ENCODE measurements at regions not wholly inside any gene's neighbourhood (a gene's known extent, or its start where the extent isn't known, plus 50 kb on each side); places are given as distances from the start of the nearest gene placed in this dataset.
A peak's percentile ranks its signal among the peaks of the same experiment; 100 is the strongest.
"Not testable (repeated sequence)": the region's sequence is repeated elsewhere in the genome, so short reads cannot be mapped to it uniquely, and the experiment has no call there.

DNA sequence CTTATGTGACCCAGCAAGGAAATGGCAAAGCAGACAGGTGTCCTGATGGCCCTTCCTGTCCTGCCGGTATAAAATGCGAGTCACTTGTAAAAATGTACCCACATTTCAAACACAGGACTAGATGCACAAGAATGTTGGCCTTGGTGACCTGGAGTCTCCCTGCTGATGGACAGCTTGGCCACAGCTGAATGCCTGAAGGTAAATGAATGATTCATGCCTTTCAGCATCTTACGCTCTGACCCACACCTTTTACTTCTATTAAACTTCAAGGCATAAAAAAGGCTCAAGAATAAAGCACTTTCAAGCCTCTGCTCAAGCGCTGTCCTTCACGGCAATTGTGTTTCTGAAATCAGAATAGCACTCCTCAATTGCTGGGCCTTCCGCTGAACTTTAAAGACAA lies 228.0 kb upstream of the SLCO3A1 start:
- DNase-seq = peak; percentile 26

DNA sequence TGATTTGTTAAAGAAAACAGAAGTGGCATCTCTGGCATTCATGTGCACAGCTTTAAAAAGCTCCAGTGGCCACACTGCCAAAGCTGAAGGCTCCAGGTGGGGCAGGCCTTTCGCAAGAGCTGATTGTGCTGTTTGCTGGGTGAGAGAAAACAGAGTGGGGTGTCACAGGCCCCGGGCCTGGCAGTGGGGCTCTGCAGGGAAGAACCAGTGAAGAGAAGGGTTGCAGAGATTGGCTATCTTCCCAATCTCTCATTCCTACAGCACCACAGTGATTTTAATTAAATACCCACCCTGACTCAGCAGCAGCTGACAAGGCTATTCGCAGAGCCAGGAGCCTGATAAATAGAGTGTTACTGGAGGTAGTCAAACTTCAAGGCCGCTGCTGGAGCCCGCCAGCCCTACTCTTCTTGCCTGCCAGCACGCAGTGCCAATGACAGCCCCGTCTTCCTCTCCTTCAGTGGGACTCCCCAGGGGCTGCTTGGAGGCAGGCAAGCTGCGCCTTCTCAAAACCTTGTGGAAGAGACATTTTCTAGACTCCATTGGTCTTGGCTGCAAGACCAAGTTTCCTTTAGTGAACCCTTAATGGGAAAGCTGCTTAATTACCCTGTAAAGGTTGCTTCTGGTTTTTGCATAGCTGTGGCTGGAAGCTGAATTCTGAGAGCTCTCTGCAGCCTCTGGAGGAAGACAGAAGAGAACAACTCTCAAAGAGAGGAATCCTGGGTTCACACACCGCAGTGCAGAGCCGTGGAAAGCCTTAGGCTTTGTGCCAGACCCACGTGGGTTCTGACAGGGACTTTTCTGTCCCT lies 225.8 kb upstream of the SLCO3A1 start:
- peak; percentile 32 for DNase-seq

DNA sequence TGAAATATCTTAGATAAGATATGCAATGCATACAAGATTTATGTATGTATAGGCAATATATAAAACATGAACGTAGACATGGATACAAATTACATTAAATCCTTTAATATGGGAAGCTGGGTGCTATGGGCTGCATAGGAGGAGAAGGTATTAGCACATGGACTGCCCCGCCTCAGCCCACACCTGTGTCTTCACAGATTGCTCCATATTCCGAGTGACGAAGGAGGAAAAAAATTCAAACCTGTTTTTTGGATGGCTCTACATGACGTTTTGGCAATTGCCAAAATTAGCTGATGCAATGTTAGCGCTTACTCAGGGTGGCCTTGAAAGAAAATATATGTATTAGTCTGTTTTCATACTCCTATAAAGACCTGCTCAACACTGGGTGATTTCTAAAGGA lies 223.4 kb upstream of the SLCO3A1 start:
- no peak for DNase-seq

DNA sequence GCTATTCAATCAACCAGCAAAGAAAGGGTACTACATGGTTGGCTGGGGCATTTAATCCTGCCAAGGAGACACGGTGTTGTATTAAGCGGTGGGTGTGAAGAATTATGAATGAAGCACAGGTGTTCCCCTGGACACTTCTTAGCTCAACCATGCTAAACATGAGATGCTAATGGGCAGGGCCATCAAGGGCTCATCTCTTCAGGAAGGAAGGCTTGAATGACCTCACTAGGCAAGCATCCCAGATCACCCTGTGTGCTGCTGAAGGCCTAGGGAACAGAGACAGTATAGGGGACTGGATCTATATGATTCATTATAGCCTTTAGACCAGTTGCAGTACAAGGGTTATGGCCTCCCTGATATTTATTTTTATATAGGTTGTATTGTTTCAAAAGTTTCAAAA lies 221.3 kb upstream of the SLCO3A1 start:
- DNase-seq = no peak

DNA sequence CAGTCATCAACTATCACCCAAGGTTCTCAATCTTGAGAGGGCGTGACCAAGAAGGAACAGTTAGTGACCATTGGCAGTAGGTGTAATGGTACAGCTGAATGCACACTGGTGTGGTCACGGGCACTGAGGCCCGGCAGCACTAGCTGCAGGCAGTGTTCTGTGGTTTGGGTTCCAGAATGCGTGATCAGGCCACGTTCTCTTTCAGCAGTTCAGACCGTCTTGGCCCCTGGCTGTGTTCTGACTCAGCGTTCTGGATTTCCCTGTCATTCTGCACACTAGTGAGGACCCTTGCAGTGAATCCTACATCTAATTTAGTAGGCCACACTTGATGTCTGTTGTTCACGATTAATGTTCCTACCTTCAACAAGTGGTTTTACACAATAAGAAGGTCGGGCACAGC lies 220.5 kb upstream of the SLCO3A1 start:
- DNase-seq = no peak

DNA sequence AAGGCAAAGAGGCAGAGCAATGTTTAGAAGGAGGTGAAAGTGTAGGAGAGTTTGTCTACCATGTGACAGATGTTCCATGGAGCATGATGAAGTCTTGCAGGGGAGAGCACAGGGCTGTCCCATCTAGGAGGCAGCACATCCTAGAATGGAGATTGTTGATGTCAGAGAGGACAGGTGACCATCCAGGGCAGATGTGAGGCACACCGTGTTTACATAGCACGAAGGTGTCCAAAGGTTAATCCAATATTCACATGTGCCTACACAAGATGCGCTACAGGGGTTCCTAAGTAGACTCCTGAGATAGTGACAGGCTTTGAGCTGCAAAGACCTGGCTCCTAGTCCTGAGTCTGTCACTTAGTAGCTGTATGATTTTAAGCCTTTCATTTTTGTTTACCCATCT lies 219.3 kb upstream of the SLCO3A1 start:
- no peak for DNase-seq

DNA sequence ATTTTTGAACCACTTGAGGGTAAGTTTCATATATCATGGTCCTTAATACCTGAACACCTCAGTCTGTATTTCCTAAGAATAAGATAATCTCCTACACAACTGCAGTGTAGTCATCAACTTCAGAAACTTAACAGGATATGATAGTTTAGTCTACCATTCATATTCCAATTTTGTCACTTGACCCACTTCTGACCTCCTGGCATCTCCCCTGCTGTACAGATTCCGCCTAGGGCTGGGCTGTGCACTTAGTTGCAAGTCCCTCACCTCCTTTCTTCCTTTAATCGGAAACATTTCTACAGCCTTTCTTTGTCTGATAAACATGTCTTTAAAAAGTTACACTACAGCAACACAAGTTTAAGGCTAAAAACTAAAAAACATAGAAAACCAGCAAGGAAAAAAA lies 218.4 kb upstream of the SLCO3A1 start:
- peak; percentile 58 for DNase-seq

DNA sequence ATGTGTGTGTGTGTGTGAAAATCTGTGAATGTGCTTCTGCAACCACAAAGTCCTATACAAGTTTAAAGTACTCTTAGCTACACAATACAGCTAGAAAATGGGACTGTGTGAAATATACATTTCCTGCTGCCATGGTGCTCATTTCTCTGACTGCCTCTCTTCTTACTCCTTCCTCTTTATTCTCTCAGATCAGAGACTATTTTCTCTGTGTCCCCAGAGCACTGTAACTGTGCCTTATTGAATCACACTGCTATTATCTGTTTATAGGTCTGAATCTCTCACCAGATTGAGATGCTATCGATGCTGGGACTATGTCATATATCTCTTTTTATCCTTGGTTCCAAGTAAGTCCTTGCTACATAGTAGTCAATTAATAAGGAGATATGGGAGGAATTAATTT lies 217.9 kb upstream of the SLCO3A1 start:
- DNase-seq = no peak

DNA sequence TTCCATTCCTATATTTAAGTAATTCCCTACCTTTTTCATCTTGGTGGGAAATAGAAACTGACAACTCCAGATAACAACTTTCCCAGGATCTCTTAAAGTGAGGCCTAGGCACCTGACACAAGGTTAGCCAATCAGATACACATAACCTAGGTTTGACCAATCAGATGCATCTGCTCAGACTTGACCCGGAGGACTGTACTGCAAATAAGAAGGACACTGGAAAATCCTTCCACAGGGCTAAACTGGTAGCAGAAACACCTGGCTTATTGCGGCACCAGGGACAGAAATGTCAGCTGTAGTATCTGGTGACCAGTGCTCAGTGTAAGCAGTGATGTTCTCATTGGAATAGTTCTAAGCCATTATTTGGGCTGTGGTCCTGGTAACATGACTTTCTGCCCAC lies 204.5 kb upstream of the SLCO3A1 start:
- no peak for DNase-seq

DNA sequence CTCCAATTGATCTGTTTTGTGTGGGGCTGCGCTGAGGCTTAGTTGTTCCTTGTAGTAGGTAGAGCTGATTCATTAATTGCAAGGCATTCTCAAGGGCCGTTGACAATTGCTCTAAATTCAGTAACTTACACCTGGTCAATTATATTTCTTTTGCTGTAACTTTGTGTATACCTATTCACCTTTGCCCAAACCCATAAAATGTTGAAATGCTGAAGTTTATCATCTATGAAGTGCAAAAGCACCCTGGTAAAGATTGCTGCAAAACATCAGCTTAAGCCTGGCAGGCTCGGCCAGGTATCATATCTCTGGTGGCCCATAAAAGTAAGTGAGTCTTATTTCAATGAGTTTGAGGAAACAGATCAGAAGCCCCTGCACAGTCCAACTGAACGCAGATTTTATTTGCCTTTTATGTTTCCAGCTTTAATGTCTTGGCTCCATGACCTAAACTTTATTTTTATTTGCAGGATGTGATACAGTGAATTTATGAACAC lies 203.6 kb upstream of the SLCO3A1 start:
- no peak for DNase-seq

DNA sequence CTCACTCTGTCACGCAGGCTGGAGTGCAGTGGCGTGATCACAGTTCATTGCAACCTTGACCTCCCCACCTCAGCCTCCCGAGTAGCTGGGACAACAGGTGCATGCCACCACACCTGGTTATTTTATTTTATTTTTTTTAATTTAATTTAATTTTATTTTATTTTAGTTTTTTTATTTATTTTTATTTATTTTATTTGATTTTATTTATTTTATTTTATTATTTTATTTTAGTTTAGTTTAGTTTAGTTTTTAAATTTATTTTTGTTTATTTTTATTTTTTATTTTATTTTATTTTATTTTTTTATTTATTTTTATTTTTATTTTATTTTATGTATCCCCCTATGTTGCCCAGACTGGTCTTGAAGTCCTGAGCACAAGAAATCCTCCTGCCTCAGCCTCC lies 202.3 kb upstream of the SLCO3A1 start:
- no peak for DNase-seq

DNA sequence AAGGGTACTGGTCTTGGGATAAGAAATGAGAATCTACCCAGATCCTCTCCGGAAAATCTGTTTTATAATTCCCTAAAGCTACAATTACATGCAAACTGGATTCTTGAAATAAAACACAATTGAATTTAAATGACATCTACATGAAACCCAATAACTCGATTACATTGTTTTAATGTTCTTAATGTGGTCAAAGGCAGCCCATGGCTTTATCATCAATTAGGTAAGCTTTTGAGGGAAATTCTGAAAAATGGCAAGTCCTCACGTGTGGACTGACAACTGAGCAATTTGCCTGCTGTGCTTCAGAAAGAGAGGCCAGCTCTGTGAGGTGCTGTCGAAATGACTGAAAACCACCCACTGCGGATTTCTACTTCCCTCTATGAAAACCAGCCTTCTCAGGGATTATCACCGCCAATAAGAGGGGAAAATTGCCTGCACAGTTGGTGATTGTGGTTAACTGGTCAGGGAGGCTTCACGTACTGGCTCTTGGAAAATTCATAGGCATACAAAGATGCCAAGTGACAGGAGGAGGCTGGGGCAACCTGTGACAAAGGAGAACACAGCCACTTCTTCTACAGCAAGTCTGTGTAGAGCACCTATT lies 200.8 kb upstream of the SLCO3A1 start:
- peak; percentile 41 for DNase-seq

DNA sequence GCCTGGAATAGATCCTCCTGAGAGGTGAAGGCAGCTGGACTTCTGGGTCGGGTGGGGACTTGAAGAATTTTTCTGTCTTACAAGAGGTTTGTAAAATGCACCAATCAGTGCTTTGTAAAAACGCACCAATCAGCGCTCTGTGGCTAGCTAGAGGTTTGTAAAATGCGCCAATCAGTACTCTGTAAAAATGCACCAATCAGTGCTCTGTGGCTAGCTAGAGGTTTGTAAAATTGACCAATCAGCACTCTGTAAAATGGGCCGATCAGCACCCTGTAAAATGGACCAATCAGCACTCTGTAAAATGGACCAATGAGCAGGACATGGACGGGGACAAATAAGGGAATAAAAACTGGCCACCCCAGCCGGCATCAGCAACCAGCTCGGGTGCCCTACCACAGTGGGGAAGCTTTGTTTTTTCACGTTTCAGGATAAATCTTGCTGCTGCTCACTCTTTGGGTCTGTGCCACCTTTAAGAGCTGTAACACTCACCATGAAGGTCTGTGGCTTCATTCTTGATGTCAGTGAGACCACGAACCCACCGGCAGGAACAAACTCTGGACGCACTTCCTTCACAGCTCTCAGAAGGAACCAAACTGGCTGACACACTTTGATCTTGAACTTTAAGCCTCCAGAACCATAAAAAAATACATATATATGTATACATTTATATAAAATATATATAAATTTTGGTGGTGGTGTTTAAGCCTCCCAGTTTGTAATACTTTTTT lies 197.8 kb upstream of the SLCO3A1 start:
- not testable (repeated sequence) for DNase-seq

DNA sequence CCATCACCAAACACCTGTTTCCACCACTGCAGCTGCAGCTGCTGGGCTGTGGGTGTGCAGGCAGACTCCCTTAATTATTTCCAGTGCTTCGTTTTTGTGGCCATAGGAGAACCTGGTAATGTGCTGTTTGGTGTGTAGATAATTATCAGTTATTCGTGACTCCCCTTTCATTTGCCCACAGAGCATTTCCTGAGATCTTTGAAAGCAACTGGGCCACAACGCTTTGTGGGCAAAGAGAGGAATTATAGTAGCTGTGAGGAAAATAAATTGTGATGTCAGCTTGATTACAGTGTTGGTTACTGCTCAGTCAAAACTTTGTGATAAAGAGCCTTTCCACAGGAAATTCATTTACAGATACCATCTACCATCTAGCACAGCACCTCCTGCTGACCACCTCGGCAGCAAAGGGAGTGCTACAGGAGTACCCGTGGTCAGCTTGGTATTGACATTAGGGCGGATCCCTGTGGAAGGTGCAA lies 193.3 kb upstream of the SLCO3A1 start:
- no peak for DNase-seq

DNA sequence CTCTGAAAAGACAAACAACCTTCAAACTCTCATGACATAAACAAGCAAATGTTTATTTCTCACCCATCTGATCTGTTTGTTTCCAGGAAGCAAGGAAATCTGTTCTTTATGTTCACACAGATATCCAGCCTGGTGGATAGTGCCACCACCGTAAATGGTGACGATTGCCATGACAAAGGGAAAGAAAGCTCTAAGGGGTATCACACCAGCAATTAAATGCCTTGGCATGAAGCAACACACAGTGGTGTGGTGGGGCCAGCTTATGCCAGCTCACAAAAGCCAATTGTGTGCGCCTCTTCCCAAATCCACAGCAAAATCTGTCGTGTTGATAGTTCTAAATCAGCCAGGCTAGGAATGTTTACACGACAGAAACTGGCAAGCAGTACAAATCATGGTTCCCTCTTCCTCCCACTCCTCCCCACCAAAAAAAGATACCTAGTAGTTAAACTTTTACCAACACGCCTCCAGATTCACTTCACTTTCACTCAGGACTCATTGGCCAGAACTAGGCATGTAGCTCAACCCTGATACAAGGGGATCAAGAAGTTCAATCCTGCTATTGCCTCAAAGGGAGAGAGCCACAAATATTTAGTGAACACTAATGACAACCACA lies 189.2 kb upstream of the SLCO3A1 start:
- no peak for DNase-seq

DNA sequence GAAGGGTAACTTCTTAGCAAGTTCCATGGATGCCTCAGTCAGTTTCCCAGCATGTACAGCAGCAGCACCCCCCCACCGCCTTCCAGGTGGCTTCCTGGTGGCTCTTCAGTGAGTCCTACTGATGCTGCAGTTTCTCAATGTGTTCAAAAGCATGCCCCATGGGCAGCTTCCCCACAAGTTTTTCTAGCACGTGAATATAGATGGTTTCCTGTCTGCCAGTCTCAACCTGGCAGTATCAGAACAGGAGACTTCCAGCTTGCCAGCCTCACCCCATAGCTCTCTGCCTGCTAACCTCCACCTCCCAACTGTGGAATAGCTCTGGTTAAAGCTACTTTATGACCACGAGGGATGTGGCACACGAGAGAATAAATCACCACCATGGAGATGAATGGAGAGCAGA lies 188.3 kb upstream of the SLCO3A1 start:
- no peak for DNase-seq

DNA sequence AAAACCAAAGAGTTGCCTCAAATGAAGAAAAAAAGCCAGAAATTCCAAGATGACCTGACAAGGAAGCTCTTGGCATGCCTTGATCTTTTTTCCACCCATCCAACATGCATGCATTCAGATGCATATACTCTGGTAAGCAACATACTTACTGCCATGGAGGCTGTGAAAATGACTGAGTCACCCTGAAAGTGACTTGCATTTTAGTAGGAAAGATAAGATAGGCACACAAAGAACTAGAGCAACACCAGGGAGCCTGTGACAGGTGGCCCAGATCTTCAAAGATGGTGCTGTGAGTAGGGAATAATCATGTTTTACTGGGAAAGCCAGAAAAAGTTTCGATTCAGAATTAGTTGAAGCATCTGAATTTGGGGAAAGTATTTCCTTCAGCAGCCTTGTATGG lies 185.1 kb upstream of the SLCO3A1 start:
- no peak for DNase-seq

DNA sequence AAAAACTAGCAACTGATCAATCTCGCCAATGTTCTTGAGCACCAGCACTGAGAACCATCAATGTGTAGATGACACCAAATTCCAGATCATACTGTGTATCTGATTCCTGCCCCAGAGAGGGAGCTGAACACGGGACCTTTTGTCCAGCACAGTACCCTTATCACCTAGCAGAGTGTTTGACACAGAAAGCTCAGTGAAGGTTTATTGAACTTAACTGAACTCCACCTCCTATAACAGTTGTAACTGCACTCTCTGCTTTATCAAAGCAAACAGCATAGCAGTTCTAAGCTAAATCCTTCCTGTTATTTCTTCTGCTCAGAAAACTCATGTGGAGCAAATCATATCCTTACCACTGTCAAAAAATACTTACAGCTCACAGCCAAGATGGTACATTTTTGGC lies 183.4 kb upstream of the SLCO3A1 start:
- DNase-seq = no peak

DNA sequence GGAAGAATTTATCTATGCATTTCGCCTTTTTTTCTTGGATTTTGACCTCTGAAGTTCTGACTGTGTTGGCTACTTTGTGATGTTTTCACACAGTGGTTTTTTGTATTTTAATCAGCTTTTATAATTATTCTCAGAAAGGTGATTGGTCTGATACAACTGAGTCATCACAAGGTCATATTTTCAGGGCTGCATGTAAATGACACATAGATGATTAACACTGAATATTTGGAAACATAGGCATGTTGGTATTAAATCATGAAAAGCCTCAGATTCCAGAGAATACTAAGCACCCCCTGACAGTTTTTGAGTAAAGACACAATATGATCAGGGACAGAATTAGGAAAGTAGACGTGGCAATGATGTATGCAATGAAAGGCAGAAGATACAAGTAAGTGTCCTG lies 175.5 kb upstream of the SLCO3A1 start:
- DNase-seq = no peak

DNA sequence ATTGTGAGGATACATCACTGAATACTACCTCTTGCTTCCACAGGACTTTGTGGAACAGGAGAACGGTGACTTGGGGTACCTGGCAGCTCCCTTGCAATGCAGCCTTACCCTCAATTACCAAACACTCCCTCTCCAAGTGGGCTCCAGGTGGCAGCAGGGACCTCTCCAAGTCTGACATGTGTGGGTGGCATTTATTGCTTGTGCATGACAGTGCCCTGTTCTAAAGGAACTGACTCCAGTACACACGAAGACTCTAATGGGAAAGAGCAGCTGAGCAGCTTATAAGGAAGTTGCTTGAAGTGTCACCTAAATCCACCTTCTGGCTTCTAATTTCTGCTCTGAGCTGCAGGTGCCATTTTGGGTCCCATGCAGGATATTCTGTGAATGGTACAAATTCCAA lies 174.1 kb upstream of the SLCO3A1 start:
- DNase-seq = no peak

DNA sequence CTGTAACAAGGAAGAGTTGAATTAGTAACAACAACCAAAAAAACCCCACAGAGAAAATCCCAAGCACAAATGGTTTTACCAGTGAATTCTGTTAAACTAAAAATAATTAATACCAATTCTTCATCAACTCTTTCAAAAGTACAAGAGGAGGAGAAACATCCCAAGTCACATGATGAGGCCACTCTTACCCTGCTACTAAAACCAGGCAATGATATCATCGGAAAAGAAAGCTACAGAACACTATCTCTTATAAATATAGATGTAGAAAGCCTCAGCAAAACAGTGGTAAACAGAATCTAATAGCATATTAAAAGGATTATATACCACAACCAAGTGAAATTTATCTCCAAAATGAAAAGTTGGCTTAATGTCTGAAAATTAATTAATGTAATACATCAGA lies 168.1 kb upstream of the SLCO3A1 start:
- no peak for DNase-seq

DNA sequence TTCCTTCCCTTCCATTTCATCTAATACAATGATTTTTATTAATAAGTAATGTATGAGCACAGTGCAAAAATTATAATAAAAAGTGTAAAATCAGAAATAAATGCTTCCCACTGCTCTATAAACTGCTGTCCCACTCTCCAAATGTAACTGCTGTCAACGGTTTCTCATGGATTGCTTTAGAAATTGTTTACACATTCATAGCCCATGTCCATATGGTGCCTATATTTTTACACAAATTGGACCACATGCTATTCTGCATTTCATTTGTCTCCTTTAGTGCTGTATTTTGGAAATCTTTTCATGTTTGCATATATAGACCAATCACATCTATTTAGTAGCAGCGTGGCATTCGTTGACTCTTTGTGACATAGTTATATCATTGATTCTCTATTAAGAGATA lies 164.7 kb upstream of the SLCO3A1 start:
- no peak for DNase-seq

DNA sequence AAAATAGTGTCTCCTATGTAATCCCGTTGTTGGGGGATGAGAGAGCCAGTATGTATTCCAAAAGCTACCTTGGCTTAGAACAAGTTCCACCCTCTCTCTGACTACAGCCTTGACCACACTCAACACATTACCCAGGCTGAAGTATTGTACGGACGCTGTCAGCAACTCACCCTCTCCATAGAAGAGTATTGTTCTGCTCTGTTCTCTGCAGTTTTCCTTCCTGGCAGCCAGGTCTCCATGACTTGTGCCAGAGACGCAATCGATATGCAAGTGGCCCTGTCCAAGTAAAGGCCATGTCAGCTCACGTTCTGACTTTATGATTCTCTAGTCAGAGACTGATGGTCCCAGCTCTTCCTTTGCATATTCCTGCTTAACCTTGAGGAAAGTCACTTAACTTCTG lies 164.1 kb upstream of the SLCO3A1 start:
- no peak for DNase-seq

DNA sequence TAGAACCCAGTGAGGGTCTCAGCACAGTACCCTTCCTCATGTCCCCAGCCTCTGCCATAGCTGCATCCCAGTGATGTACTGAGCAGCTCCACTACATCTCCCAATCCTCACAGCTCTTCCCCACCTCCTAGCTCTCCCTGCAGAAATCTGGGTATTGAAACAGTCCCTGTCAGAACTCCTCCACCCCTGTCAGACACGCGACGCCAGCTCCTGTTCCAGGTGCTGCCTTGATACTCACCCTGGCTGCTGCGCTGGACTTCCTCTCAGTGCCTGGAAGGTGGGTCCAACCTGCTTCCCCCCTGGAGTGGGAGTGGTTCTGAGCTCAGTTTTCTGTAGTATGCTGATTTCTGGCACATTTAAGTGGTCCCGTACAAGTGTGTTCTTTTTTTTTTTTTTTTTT lies 160.9 kb upstream of the SLCO3A1 start:
- no peak for DNase-seq
